Brain pericyte (primary cell): ENCODE measurements at regions not wholly inside any gene's neighbourhood (a gene's known extent, or its start where the extent isn't known, plus 50 kb on each side); places are given as distances from the start of the nearest gene placed in this dataset.
"Not testable (repeated sequence)": the region's sequence is repeated elsewhere in the genome, so short reads cannot be mapped to it uniquely, and the experiment has no call there.

ENCODE experiments used
- DNase-seq: peaks from one replicate; pipeline ENCODE4 v3.0.0-alpha.2; 2012; ENCODE audit warnings: low read depth, low spot score

DNA sequence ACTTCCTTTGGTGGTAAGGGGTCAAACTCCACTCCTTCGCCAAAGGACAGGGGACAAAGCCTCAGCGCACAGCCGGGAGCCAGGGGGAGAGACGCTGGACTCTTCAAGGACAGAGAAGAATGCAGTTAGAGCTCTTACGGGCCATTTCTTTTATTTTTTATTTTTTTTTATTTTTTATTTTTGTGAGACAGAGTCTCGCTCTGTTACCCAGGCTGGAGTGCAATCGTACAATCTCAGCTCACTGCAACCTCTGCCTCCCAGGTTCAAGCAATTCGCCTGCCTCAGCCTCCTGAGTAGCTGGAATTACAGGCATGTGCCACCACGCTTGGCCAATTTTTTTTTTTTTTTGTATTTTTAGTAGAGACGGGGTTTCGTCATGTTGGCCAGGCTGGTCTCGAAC lies 93.2 kb upstream of the RPH3AL start, which contains the start of gene RFLNB:
RFLNB (minus strand) TSS at position 101 of the 400 bp plus-strand sequence.
- DNase-seq: not testable (repeated sequence)

DNA sequence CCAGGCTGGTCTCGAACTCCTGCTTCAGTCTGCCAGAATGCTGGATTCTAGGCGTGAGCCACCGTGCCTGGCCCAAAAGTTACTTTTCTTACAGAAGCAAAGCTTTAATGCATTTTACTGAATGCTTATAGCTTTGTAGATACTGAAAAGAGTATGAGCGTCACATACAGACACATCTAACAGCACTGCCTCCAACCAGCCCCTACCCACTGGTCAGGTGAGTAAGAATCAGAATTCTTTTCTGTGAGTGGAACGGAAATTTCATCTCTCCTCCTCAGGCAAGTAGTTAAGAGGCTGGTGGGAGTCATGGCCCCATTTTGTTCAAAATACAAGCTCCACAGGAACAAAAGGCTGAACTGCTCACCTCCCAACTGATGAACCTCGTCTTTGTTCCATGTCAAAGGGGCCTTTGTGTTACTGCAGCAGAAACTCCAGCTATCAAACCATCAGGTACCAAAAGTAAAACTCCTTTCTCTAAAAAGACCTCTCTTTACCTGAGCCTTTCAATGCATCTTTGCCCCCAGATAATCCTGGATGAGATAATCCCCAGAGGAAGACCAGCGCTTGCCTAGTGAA lies 92.4 kb upstream of the RPH3AL start:
- no peak for DNase-seq

- DNase-seq: no peak
These were observed 90.5 kb upstream of the RPH3AL start for GRCh38 chr17:443109-443508.

DNA sequence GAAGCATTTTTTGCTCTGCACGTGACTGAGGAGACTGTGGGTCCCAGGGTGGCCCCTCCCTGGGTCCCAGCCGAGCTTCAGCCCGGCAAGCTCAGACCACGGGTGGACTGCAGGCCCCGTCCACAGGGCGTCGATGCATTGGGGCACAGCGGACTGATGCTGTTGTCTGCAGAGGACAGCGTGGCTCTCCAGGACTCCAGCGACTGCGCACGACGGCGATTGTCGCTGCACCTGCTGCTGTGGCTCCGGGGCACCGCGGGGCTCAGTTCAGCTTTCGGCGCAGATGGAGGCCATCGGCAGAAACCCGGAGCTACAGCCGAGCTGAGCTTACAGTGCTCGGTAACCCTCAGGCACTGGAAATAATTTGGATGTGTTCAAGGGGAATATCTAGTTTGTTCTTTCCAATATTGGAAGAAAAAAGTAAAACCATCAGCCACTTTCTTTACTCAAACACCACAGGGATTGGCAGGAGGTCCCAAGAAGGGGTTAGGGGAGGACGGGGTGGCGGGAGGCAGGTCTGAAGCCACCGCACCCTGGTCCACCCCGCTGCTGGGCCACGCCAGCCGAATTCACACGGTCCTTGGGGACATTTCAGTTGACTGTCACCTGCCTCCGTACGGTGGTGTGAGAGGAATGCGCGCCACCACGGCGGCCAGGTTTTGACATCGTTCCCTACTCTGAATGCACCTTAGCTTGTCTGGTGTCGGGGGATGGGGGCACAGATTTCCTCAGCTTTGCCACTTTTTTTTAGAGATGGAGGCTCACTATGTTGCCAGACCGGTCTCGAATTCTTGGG lies 88.7 kb upstream of the RPH3AL start:
- DNase-seq: no peak

DNA sequence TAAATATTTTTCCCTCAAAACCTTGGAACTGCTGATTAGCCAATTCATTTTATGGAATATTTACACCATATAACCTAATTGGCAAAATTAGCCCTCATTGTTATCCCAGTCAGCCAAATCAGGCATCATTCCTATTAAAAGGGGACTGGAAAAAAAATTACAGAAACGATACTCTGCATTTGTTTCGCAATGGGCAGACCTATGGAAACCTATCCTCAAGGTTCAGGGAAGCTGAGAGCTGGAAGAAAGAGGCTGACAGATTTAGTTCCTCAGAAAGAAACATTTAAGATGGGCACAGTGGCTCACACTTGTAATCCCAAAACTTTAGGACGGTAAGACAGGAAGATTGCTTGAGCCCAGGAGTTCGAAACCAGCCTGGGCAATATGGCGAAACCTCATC lies 85.6 kb upstream of the RPH3AL start:
- no peak for DNase-seq

GRCh38 chr17:437545-437944 lies 84.9 kb upstream of the RPH3AL start:
- no peak for DNase-seq

DNA sequence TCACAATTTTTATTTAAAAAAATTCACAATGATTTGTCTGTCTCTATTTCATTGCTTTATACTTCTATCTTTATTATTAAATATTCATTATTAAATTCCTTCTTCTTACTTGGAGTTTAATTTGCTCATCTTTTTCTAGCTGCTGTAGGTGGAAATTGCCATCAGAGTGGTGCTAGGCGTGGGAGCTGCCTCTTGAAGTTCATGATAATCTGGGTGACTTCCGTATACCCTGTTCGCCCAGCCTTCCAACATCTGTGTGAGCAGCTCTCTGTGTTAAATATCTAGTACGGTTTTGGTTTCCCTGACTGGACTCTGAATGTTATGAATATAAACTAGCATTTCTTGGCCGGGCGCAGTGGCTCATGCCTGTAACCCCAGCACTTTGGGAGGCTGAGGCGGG lies 84.0 kb upstream of the RPH3AL start:
- DNase-seq: no peak

GRCh38 chr17:432471-432870 lies 79.9 kb upstream of the RPH3AL start:
- not testable (repeated sequence) for DNase-seq

GRCh38 chr17:431494-431893 lies 78.9 kb upstream of the RPH3AL start:
- DNase-seq: no peak

GRCh38 chr17:429589-429988 lies 77.0 kb upstream of the RPH3AL start:
- DNase-seq: no peak

GRCh38 chr17:428414-428813 lies 75.8 kb upstream of the RPH3AL start:
- DNase-seq: no peak

DNA sequence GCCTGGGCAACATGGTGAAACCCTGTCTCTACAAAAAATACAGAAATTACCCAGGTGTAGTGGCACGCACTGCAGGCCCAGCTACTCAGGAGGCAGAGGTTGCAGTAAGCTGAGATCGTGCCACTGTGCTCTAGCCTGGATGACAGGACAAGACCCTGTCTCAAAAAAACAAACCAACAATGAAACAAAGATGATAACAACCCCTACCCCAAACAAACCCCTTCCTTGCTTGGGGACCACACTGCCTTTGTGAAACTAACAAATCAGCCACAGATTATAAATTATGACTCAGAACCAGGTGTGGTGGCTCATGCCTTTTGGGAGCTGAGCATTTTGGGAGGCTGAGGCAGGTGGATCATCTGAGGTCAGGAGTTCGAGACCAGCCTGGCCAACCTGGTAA lies 75.3 kb upstream of the RPH3AL start:
- no peak for DNase-seq

DNA sequence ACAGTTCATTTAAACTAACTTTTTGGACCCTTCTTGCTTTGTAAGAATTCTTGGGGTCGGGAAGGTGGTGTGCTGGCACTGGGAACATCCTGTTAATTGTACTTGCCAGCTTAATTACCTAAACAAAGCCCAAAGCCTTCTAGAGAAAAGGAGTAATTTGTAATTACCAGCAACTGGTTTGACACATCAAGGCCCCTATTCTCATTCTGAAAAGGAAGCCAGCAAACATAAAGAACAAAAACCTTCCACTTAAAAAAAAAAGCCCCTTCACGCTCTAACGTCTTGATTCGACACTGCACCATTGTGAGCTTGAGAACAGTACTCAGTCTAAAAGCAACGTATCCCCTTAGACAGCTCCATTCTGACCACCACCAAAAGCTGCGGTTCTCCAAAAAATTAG lies 74.7 kb upstream of the RPH3AL start:
- no peak for DNase-seq

DNA sequence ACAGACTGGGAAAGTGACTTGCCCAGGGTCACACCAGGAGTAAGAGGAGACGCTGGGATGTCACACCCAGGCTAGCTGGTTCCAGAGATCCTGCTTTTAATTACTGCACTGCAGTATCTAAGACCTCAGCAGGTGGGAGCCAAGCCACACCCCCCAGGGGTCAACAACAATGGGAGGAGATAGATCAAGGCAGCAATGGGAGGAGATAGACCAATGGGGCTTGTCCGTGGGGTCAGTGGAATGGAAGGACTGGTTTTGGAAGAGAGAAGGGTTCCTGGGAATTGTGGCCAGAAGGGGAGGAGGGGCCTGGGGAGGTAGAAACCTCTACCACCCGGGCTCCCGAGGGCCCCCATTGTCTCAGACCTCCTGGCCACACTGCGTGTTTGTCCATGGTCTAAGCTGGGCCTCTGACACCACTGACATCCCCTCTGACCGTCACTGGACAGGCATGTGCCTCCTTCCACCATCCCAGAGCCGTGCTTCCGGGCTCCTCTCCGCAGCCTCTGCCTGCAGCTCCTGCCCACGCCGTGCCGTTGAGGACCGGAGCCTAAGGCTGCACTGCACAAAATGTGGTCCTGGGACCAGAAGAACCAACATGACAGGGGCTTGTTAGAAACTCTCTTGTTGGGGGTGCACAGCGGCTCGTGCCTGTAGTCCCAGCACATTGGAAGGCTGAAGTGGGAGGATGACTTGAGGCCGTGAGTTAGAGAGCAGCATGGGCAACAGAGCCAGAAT lies 69.8 kb upstream of the RPH3AL start:
- DNase-seq: no peak

- no peak for DNase-seq
These were observed 68.0 kb upstream of the RPH3AL start for GRCh38 chr17:420479-421175.

DNA sequence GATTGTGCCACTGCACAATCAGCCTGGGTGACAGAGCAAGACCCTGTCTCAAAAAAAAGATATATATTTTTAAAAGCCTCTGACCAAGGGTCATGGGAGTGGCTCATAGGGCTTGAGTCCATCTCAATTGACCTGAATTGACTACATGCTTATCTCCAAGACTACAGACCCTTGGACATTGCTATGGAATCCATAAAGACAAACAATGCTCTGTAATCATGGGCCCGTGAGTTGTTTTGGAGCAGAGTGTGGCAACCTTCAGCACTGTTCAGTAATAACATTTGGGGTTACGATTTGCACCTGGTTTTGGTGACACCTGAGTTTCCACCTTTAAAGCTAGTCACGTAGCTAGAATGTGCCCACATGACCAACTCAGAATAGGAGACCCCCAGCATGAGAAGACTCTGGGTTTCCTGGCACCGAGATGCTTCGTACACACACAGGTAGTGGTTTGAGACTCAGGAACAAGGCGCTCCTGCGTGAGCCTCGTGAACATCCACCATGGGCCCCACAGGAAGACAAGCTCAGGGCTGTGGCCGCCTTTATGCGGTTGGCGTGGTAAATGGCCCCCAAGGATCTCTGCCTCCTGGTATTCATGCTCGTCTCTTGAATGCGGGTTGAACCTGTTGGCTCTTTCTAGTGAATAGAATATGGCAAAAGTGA lies 66.6 kb upstream of the RPH3AL start:
- DNase-seq: no peak

GRCh38 chr17:418421-418751 lies 65.8 kb upstream of the RPH3AL start:
- DNase-seq: no peak

DNA sequence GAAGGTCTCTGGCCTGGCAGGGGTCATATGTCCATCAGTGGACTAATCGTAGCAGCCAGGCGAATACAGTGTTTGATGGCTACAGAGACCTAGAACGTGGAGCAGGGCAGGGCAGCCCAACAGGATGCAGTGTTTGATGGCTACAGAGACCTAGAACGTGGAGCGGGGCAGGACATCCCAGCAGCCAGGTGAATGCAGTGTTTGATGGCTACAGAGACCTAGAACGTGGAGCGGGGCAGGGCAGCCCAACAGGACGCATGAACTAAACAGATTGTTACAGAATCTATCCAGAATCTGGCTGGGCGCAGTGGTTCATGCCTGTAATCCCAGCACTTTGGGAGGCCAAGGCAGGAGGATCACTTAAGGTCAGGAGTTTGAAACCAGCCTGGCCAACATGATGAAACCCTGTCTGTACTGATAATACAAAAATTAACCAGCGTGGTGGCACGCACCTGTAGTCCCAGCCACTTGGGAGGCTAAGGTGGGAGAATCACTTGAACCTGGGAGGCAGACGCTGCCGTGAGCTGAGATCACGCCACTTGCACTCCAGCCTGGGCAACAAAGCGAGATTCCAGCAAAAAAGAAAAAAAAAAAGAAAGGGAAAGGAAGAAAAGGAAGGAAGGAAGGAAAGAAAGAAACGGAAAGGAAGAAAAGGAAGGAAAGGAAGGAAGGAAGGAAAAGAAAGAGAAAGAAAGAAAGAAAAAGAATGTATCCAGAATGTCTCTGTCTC lies 65.2 kb upstream of the RPH3AL start:
- no peak for DNase-seq

- DNase-seq: no peak
These were observed 63.9 kb upstream of the RPH3AL start for GRCh38 chr17:416293-417206.
